GM19239 (cell line): ENCODE measurements at regions not wholly inside any gene's neighbourhood (a gene's known extent, or its start where the extent isn't known, plus 50 kb on each side); places are given as distances from the start of the nearest gene placed in this dataset.

Experiments
- DNase-seq: peaks from one replicate; pipeline ENCODE4 v3.0.0; 2011; ENCODE audit warnings: low spot score; ENCODE audit not compliant: insufficient read length
- FAIRE-seq: peaks from 2 replicates; lab custom pipeline; 2011; peaks lifted over from hg19 to GRCh38; lab: Jason Lieb, UNC

DNA sequence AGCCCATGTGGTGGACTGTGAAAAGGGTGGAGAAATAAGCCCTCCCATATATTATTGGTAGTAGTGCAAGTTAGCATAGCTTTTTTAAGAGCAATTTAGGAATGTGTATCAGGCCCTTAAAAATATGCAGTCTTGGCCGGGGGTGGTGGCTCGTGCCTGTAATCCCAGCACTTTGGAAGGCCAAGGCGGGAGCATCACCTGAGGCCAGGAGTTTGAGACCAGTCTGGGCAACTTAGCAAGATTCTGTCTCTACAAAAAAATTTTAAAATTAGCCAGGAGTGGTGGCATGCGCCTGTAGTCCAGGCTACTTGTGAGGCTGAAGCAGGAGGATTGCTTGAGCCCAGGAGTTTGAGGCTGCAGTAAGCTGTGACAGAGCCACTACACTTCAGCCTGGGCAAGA, 64.2 kb upstream of the BCAT1 start:
- DNase-seq (no peak), FAIRE-seq (no peak)

DNA sequence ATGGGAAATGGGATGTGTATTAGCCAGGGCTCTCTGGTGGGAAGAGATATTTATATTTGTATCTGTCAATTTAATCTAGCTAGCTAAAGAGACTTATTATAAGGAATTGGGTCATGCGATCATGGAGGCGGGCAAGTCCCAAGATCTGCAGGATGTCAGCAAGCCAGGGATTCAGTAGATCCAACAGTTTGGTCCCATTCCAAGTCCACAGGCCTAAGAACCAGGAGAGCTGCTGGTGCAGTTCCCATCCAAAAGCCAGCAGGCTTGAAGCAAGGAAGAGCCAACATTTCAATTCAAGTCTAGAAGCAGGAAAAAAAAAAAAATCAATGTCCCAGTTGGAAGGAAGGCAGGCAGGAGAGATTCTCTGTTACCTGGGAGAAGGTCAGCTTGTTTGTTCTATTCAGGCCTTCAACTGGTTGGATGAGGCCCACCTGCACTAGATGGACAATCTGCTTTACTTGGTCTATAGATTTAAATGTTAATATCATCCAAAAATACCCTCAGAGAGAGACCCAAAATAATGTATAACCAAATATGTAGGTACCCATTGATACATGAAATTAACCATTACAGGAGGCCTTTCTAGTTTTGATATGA, 60.7 kb upstream of the BCAT1 start:
- FAIRE-seq: peak; percentile 70
- DNase-seq: no peak

DNA sequence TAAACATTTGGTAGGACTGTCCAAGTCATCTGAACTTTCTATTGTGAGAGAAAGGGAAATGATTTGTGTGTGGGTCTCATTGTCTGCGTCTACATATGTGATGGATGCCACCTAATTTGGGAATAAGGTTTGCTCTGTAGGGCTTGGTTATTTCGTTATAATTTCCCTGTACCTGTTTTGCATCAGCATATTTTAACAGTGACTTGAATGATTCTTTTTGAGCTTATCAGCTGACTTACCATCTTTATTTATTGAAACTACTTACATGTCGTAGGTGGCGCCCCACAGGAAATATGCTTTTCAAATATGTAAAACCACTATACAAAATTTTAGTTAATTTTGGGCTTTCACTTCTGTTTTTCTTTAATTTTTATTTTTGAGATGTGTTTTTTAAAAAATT, 56.5 kb upstream of the BCAT1 start:
- FAIRE-seq (peak; percentile 88), DNase-seq (no peak)

DNA sequence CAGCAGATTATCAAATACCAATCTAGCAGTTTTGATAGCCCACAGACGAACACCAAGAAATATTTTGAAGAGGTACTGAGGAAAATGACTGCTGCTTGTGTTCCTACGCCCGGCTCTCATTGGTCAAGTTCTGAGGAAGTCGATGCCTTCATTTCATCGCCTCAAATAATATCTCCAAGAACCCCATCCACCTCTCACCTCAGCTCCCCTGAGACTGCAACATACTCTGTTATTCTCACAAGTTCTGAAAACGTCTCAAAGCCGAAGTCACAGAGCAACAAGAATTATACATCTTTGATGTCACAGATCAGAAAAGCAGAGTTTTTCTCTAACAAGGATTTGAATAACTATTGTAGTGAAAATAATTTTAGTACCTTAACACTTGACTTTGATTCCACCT, 55.5 kb upstream of the BCAT1 start:
- FAIRE-seq (peak; percentile 94), DNase-seq (no peak)

DNA sequence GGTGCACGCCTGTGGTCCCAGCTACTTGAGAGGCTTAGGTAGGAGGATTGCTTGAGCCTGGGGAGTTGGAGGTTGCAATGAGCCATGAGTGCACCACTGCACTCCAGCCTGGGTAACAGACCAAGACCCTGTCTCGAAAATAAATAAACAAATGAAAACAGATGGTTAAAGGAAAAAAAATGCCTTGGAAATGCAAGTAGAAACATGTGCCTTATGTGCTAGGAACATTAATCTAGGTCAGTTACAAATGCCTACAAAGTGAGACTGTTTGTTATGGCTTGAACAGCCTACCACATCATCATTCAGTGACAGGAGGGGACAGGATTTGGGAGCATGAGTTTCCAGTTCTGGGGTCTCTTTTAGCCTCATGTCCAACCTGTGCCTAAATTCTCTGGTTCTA, 52.4 kb upstream of the BCAT1 start:
- FAIRE-seq: no peak
- no peak for DNase-seq
